ENCODE measurements at regions not wholly inside any gene's neighbourhood (a gene's known extent, or its start where the extent isn't known, plus 50 kb on each side); places are given as distances from the start of the nearest gene placed in this dataset.

GRCh38 chr18:44629406-44629805 lies 51.3 kb upstream of the SETBP1 start:
- DNase-seq (ENCODE audit: low read depth in 2 of 2): no peak

GRCh38 chr18:44630118-44630517 lies 50.6 kb upstream of the SETBP1 start:
- no peak for DNase-seq (ENCODE audit: low read depth in 2 of 2)
